PC-3 (cell line): ENCODE measurements at regions not wholly inside any gene's neighbourhood (a gene's known extent, or its start where the extent isn't known, plus 50 kb on each side); places are given as distances from the start of the nearest gene placed in this dataset.
"Not testable (repeated sequence)": the region's sequence is repeated elsewhere in the genome, so short reads cannot be mapped to it uniquely, and the experiment has no call there.

Experiments used
- CTCF ChIP-seq: fragments of 300-600 bp; sonication (generic); conservative IDR thresholded peaks from 2 replicates; pipeline ENCODE4 v1.5.1; 2017; ENCODE audit warnings: antibody characterized with exemption, low read depth, mild to moderate bottlenecking, low read length
- EZH2 ChIP-seq: fragments of 300-600 bp; sonication (generic); IDR thresholded peaks from one replicate; pipeline ENCODE4 v1.6.1; 2017; ENCODE audit warnings: antibody characterized with exemption, mild to moderate bottlenecking, low read length; ENCODE audit not compliant: unreplicated experiment
- EZH2phosphoT487 ChIP-seq: fragments of 300-600 bp; sonication (generic); IDR thresholded peaks from 2 replicates; pipeline ENCODE4 v1.6.1; 2018; ENCODE audit warnings: mild to moderate bottlenecking, antibody characterized with exemption, low read length, borderline replicate concordance

GRCh38 chr10:22145873-22146272 lies 71.9 kb downstream of the EBLN1 start:
- TF ChIP-seq CTCF, EZH2, EZH2phosphoT487: not testable (repeated sequence)
